HPDE6-E6E7 (cell line): ENCODE measurements at regions not wholly inside any gene's neighbourhood (a gene's known extent, or its start where the extent isn't known, plus 50 kb on each side); places are given as distances from the start of the nearest gene placed in this dataset.
"Not testable (repeated sequence)": the region's sequence is repeated elsewhere in the genome, so short reads cannot be mapped to it uniquely, and the experiment has no call there.

Experiments used
- DNase-seq: peaks from one replicate; pipeline ENCODE4 v3.0.0; 2011; ENCODE audit warnings: missing footprints; ENCODE audit errors: extremely low spot score

GRCh38 chr2:45114221-45114955, 105.1 kb upstream of the SIX2 start:
- DNase-seq: no peak

DNA sequence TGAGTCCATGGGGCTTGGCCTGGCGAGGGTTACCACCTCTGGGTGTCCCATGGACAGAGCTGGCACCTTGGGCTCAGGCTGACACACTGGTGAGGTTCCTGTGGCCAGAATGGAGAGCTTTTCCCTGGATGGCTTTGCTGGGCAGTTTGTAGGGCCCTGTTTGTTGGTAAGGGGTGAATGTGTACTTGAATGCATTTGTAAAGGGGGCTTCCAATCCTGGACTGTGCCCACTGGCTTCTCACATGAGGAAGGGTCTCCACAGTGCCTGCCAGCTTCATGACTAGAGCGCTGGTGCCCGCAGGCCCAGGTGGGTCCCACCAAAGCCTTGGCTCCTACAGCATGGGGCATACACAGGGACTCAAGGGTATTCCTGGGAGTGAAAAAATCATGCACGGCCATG, 103.5 kb upstream of the SIX2 start:
- DNase-seq: no peak

DNA sequence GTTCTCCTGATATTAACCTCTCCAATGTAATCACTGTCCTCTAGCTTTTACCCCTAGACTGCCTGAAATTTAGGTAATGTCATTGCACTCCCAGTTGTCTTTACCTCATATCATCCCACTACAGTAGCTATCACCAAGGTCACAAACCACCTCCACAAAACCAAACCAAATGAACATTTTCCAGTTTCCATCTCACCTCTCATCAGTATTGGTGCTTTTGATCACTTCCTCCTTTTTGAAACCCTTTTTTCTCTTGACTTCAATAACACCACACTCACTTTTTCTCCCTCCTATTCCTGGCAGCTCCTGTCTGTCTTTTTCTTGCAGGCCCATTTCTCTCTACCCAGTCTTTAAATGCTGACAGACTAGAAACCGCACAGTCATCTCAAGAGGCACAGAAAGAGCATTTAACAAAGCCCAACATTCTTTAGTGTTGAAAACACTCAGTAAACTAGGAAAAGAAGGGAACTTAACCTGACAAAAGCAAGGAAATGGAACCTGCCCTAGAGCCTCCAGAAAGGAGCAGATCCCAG, 95.9 kb upstream of the SIX2 start:
- no peak for DNase-seq

GRCh38 chr2:45104429-45104828, 95.2 kb upstream of the SIX2 start:
- DNase-seq: no peak

DNA sequence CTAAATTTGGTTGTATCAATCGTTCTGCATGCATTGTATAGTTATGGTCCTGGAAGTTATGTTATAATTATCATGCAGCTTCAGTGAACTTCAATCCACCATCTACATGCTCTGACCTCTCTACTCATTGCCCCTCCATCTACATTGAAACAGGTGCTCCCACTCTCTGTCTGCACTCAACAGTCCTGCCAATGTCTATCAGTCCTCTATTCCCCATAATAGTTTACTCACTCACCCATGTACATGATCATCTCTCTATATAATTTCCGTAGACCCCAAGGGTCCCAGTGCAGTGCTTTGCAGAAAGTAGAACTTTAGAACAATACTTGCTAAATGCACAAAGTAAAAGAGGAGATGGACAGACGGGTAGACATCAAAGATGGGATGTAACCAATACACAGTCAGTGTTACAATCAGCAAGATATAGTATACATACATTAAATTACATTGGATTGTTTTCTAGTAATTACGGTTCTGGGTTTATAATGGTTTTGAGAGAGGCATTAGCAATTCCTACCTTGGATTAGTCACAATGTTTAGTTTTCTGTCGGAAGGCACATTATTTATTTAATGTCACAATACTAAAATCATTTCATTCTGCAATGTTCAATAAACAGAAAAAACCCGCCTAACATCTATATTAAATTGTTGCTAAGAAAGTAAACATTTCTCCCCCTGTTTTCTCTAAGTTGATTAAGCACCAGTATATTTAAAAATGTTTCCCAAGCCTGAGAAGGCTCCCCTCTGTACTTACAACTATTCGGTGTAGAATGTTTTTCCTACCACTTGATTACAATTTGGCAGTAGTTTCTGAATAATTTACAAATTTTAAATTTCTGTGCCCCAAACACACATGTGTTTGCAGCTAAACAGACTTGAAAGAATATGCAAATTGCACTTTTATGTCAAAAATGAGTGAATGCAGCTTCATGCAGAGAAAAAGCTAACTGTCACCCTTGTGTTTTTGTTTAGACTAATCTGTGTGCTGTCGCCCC, 94.4 kb upstream of the SIX2 start:
- DNase-seq: no peak

GRCh38 chr2:45102579-45103117, 93.4 kb upstream of the SIX2 start:
- DNase-seq: no peak

DNA sequence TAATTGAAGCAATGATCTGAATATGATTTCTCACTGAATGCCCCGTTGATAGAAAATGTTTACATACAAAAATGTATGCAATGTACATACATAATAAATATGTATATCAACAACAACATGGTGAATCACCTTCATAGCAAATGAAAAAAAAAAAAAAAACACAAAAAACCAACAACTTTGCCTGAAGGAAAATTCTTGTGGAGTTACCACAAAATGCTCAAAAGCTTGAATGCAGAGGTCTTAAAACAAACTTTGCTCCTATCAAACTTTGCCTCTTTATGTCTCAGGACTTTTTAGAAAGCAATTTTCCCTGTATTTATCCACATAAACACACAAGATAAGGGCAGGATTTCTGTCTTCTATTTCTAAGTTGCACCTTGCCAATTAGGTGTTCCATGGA, 92.9 kb upstream of the SIX2 start:
- DNase-seq: no peak

GRCh38 chr2:45096996-45097395, 87.7 kb upstream of the SIX2 start:
- no peak for DNase-seq

- not testable (repeated sequence) for DNase-seq
Measured at GRCh38 chr2:45096038-45096437, 86.8 kb upstream of the SIX2 start.

GRCh38 chr2:45093663-45094062, 84.4 kb upstream of the SIX2 start:
- DNase-seq: no peak

DNA sequence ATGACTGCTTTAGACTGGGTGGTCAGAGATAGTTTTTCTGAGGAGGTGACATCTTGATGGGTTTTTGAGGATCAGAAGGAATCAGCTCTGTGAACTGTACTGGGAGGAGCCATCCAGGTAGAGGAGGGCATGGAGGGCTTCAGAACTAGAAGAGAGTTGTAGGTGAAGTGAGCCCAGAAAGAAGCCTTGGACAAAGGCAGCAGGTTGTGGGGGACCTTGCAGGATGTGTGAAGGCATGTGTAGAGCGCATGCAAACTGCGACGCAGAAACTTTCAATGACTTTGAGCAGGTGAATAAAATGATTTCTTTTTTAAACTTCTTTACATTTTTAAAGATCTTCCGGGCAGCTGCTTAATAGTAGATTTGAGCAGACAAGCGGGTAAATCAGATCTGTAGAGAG, 83.9 kb upstream of the SIX2 start:
- DNase-seq: no peak

DNA sequence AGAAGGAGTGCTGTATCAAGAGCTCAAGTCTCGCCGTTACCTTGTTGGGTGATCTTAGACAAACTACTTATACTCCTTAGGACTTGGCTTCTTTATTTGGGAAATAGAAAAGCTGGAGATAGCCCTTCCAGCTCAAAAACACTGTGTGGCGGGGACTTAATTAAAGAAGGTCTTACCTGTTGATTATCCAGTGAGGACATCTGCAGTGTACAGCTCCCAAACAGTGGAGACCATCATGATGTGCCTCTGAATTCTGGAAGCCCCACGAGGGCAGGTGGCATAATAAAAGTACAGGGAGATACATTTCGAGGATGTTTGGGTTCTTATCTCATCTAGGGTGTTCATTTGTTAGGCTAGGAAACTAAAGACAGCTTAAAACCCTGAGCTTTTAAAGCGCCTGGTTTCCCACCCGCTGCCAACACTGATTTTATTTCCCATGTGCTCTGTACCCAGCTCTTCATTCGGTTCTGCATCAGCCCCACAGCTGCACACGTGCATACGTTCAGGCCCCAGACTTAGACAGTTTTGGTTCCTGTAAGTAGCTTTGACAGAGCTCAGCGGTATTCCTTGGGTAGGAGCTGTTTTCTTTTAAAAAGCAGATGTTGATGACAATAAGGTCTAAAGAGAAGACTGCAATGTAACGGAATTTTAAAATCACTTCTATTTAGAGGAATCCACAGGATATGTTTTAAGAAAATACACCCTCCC, 80.5 kb upstream of the SIX2 start:
- no peak for DNase-seq

DNA sequence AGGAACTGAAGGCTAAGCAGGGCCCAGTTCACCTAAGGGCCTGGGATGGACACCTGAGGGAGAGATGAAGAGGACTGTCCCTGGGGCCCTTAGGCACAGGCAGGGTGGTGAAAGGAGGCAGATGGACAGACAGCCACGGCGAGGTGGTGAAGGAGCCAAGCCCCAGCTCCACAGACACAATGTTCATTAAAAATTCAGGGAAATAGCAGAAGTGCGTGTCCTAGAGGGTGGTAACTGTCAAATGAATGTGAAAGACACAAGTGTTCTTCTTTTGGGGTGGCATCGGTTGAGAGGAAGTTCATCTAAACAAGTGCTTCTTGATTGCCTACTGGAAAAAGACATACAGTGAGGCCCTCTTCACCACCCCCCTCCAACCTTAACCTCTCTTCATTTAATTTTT, 76.2 kb upstream of the SIX2 start:
- DNase-seq: no peak

DNA sequence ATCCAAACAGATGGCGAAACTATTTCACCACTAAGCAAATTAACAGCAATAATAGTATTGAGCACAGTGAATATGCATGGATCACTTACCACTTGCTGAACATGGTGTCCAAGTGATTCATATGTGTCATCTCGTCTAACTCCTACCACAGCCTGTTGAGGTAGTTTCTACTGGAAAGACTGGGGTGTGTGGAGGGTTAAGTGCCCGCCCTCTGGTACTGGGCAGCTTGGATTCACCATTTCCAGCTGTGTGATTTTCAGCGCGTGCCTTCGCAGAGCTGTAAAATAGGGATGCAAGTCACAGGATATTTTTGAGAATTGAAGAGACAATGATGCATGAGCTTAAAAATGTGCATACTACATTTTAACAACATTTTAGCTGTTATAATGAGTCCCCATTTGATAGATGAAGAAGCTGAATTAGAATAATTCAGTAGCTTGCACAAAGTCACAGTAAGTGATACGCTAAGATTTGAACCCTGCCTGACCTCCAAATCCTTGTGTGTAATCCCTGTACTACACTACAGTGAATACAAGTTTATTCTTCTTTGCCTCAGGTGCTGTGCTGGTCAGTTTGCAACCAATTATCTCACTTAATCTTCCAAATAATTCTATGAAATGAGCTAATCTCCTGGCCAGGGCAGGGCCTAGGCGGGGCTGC, 75.2 kb upstream of the SIX2 start:
- DNase-seq: no peak

DNA sequence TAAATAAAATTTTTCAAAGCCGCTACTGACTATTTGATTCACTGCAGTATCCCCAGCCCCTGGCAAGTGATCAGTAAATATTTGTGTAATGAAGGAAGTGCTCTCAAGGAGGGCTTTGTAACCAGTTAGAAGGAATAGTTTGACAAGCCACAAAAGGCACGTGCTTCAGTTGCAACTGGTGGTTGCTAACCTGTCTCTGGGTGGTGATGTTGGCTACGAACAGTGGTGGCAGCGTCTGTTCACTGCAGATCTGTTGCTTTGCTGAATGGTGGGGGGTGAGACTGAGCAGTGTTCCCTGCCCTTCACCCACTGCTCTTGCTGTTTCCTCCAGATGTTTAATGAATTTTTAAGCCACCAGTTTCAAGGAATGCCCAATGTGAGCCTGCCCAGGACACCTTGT, 73.9 kb upstream of the SIX2 start:
- no peak for DNase-seq

- no peak for DNase-seq
Measured at GRCh38 chr2:45074713-45075112, 65.5 kb upstream of the SIX2 start.

GRCh38 chr2:45072862-45073237, 63.6 kb upstream of the SIX2 start:
- DNase-seq: no peak

GRCh38 chr2:45072064-45072861, 63.0 kb upstream of the SIX2 start:
- no peak for DNase-seq

DNA sequence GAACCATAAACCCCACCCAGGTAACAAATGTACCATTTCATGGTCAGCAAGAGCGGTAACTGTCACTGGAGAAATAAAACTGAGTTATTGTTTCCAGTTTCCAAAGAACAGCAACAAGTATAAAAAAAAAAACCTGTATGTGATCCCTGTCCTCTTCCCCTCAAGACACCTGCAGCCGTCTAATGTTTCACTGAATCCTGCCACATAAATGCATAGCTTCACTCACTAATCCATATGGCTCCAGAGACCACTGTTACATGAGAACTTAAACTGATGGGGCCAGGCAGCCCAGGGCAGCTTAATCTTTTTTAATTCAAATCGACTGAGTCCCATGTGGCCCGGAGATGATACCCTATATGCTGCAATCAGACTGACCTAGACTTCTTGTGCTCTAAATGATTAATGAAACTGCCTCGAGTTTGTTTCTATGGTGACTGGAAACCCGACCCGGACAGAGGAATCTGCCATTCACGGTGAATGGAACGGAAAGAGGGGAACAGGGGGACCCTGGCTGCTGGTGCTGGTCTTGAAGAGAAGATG, 60.9 kb upstream of the SIX2 start:
- DNase-seq: no peak

DNA sequence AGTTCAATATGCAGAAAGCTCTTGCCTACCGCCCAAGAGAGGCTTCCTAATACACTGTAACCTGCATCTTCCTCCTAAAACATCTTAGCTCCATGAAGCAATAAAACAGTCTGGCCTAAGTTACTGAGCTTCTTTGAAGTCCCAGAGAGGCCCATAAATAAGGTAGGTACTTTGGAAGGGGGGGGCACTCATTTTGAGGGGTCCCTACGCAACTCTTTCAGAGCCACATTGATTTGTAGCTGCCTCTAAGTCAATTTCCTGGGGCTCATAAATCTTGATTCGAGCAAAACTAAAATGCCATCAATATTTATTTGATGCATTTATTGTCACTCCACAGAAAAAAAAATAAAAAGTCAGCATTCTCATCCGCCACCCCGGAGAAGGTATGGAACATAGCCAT, 60.4 kb upstream of the SIX2 start:
- no peak for DNase-seq
